ENCODE measurements at regions not wholly inside any gene's neighbourhood (a gene's known extent, or its start where the extent isn't known, plus 50 kb on each side); places are given as distances from the start of the nearest gene placed in this dataset.
A peak's percentile ranks its signal among the peaks of the same experiment; 100 is the strongest.

DNA sequence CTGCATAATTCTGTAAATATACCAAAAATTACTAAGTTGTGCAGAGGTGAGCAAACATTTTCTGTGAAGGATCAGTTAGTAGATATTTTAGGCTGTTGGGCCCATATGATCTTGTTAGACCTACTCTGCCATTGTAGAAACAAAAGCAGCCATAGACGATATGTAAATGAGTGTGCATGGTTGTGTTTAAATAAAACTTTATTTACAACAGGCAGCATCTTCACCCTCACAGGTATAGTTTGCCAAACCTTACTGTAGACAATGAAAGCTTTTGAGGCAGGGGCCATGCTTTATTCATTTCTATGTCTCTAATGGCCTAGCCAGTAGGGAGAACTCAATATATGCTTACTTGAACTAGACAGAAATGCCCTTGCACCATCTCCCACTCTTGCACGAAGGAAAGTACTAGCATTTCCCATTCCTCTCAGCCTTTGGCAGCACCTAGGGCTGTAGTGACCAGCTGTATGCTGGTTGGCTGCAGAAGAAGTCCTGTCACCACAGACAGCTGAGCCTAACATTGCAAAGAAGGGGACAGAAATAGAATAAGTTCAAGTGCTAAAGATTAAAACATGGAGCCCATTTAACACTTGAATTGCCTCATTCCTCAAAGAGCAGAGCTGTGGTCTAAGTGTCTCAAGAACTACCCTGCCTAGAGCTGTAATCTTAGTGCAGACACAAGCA is 305.1 kb upstream of the MGAT5 start:
- no peak overlapping the region for H3K4me3 ChIP-seq (ENCODE audit: low read length)
- no peak overlapping the region for H2AFZ ChIP-seq (ENCODE audit: low read depth, low read length)

GRCh38 chr2:133949595-133949994 is 304.3 kb upstream of the MGAT5 start:
- Histone ChIP-seq H3K27me3 (ENCODE audit: low read depth, low read length) (peaks cover 18% of the 10 kb centered on the region; the same call in 1 of the 2 replicates), H3K9me3 (ENCODE audit: insufficient read depth, low read length) (no peaks in the 10 kb centered on the region), H3K4me3 (ENCODE audit: low read length) (no peak overlapping the region), H4K20me1 (ENCODE audit: insufficient read depth, low read length) (no peaks in the 10 kb centered on the region), H3K4me1 (ENCODE audit: low read length) (peaks cover 46% of the 10 kb centered on the region), H3K27ac (ENCODE audit: low read length) (no peak overlapping the region), H2AFZ (ENCODE audit: low read depth, low read length) (no peak overlapping the region), H3K4me2 (ENCODE audit: low read length) (no peak overlapping the region), H3K36me3 (replicated peaks; ENCODE audit: low read depth, low read length) (no peaks in the 10 kb centered on the region), H3K79me2 (ENCODE audit: low read length) (no peaks in the 10 kb centered on the region), H3K9ac (ENCODE audit: low read length) (no peak overlapping the region)
- TF ChIP-seq, protein P1, sequence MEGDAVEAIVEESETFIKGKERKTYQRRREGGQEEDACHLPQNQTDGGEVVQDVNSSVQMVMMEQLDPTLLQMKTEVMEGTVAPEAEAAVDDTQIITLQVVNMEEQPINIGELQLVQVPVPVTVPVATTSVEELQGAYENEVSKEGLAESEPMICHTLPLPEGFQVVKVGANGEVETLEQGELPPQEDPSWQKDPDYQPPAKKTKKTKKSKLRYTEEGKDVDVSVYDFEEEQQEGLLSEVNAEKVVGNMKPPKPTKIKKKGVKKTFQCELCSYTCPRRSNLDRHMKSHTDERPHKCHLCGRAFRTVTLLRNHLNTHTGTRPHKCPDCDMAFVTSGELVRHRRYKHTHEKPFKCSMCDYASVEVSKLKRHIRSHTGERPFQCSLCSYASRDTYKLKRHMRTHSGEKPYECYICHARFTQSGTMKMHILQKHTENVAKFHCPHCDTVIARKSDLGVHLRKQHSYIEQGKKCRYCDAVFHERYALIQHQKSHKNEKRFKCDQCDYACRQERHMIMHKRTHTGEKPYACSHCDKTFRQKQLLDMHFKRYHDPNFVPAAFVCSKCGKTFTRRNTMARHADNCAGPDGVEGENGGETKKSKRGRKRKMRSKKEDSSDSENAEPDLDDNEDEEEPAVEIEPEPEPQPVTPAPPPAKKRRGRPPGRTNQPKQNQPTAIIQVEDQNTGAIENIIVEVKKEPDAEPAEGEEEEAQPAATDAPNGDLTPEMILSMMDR (IDR thresholded peaks at IDR 0.05; ENCODE audit: low read depth, low read length): no peak
- TF ChIP-seq EZH2phosphoT487 (IDR thresholded peaks at IDR 0.05; ENCODE audit: low read depth): no peak

More for the DNA sequence above, 305.1 kb upstream of the MGAT5 start:
- H3K27me3 ChIP-seq (ENCODE audit: low read depth, low read length): peaks cover 20% of the 10 kb centered on the region; the same call in 1 of the 2 replicates
- H3K9me3 ChIP-seq (ENCODE audit: insufficient read depth, low read length): no peaks in the 10 kb centered on the region
- H3K27ac ChIP-seq (ENCODE audit: low read length): no peak overlapping the region
- H3K36me3 ChIP-seq (replicated peaks; ENCODE audit: low read depth, low read length): no peaks in the 10 kb centered on the region
- TF ChIP-seq, protein P1 (IDR thresholded peaks at IDR 0.05; ENCODE audit: low read depth, low read length): no peak
- no peak for TF ChIP-seq EZH2phosphoT487 (IDR thresholded peaks at IDR 0.05; ENCODE audit: low read depth)
- no peaks in the 10 kb centered on the region for H3K79me2 ChIP-seq (ENCODE audit: low read length)
- no peak overlapping the region for H3K9ac ChIP-seq (ENCODE audit: low read length)
- H4K20me1 ChIP-seq (ENCODE audit: insufficient read depth, low read length): no peaks in the 10 kb centered on the region
- peaks cover 38% of the 10 kb centered on the region for H3K4me1 ChIP-seq (ENCODE audit: low read length)
- H3K4me2 ChIP-seq (ENCODE audit: low read length): no peak overlapping the region

DNA sequence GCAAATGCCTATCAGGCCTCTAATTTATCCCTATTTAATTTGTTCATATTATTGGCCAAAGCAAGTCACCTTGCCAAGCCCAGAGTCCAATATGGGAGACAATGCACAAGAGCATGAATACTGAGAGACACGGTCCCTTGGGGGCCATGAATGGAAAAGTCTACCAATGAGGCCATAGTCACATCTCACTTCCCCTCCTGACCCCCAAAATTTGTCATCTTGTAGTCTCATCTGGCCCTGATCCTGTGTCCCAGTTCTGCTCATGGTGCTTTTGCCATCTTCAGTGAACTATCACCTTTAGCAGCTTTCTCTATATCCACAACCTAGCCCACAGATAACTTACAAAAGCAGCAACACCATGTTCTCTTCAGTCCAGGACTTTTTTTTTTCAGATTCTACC is 302.7 kb upstream of the MGAT5 start:
- H4K20me1 ChIP-seq (ENCODE audit: insufficient read depth, low read length): no peaks in the 10 kb centered on the region
- no peak overlapping the region for H3K9ac ChIP-seq (ENCODE audit: low read length)
- no peak overlapping the region for H2AFZ ChIP-seq (ENCODE audit: low read depth, low read length)
- H3K4me2 ChIP-seq (ENCODE audit: low read length): peak overlapping the region; percentile 80
- H3K79me2 ChIP-seq (ENCODE audit: low read length): no peaks in the 10 kb centered on the region
- H3K36me3 ChIP-seq (replicated peaks; ENCODE audit: low read depth, low read length): no peaks in the 10 kb centered on the region
- H3K9me3 ChIP-seq (ENCODE audit: insufficient read depth, low read length): no peaks in the 10 kb centered on the region
- TF ChIP-seq, protein P1 (IDR thresholded peaks at IDR 0.05; ENCODE audit: low read depth, low read length): no peak
- TF ChIP-seq EZH2phosphoT487 (IDR thresholded peaks at IDR 0.05; ENCODE audit: low read depth): no peak
- H3K4me3 ChIP-seq (ENCODE audit: low read length): 0 out of 2 replicates have a peak overlapping the region, but pooled peaks have one; percentile 34
- no peak overlapping the region; the same call in 1 of the 2 replicates for H3K27ac ChIP-seq (ENCODE audit: low read length)
- peaks cover 50% of the 10 kb centered on the region for H3K4me1 ChIP-seq (ENCODE audit: low read length)
- H3K27me3 ChIP-seq (ENCODE audit: low read depth, low read length): peaks cover 30% of the 10 kb centered on the region; the same call in 1 of the 2 replicates

DNA sequence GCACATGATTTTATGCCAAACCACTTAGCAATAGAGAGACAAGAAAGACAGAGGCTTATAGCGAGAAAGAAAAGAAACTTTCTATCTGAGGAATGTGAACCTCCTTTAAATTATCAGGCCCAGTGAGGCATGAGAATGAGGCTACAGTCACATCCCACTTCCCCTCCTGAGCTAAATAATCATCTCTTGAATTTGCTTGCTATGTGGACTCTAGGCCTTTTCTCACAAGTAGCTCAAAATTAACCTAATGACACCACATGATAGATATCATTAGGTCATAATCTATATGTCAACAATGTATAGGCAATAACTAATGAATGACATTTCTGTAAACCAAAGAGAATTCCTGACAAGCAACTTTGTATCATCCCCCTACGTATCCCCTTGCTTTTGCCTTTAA is 301.5 kb upstream of the MGAT5 start:
- Histone ChIP-seq H3K4me1 (ENCODE audit: low read length) (peaks cover 50% of the 10 kb centered on the region), H3K9ac (ENCODE audit: low read length) (no peak overlapping the region; the same call in 1 of the 2 replicates), H2AFZ (ENCODE audit: low read depth, low read length) (no peak overlapping the region), H3K36me3 (replicated peaks; ENCODE audit: low read depth, low read length) (no peaks in the 10 kb centered on the region), H3K79me2 (ENCODE audit: low read length) (no peaks in the 10 kb centered on the region), H4K20me1 (ENCODE audit: insufficient read depth, low read length) (no peaks in the 10 kb centered on the region), H3K27ac (ENCODE audit: low read length) (peak overlapping the region; percentile 72), H3K4me3 (ENCODE audit: low read length) (peak overlapping the region; percentile 34), H3K4me2 (ENCODE audit: low read length) (peak overlapping the region; percentile 80), H3K9me3 (ENCODE audit: insufficient read depth, low read length) (no peaks in the 10 kb centered on the region), H3K27me3 (ENCODE audit: low read depth, low read length) (peaks cover 43% of the 10 kb centered on the region)
- TF ChIP-seq, protein P1 (IDR thresholded peaks at IDR 0.05; ENCODE audit: low read depth, low read length): no peak
- TF ChIP-seq EZH2phosphoT487 (IDR thresholded peaks at IDR 0.05; ENCODE audit: low read depth): no peak

Data from OCI-LY3 (cell line).